ENCODE measurements at regions not wholly inside any gene's neighbourhood (a gene's known extent, or its start where the extent isn't known, plus 50 kb on each side); places are given as distances from the start of the nearest gene placed in this dataset.

DNA sequence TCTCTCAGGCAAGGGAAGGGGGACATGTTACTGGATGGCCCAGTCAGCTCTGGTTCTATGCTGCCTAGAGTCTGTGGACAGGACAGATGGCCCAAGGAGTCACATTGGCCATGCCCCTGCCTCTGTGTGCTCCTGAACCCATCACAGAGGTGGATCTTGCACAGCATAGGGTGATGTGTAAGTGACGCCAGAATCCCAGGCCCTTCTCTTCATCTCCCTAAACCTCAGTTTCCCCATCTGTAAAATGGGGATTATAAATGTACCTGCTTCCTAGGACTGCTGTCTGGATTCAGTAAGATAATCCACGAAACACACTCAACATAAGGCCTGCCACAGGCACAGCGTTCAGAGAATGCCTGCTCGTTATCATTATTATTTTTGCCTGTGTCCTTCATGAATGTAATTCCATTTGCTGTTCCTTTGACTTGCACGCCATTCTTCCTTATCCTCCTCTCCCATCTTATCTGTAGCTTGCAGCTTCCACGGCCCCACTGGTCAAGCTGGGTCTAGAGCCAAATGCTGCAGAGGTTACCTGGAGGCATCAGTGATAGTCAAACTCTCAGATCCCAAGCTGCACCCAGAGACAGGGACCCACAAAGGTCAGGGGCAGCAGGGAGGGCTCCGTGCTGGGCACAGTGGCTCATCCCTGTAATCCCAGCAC, 207.0 kb downstream of the MN1 start:
- Histone ChIP-seq H3K27me3 (replicated peaks in 1 of 4; ENCODE audit: control extremely low read depth in 1 of 4, control insufficient read depth in 3 of 4, insufficient read depth in 4 of 4, low read length in 3 of 4) (no peaks in the 10 kb centered on the region), H3K9me3 (ENCODE audit: control extremely low read depth in 1 of 3, control insufficient read depth in 2 of 3, insufficient read depth in 1 of 3, low read length in 2 of 3) (no peaks in the 10 kb centered on the region), H3K36me3 (replicated peaks in 1 of 2; ENCODE audit: control extremely low read depth in 1 of 2, control insufficient read depth in 1 of 2, extremely low read depth in 1 of 2, insufficient read depth in 2 of 2, low read length in 1 of 2) (no peaks in the 10 kb centered on the region), H3K4me2 (replicated peaks; ENCODE audit: low read depth, low read length, poor library complexity, severe bottlenecking) (no peak overlapping the region), H3K9ac (ENCODE audit: low read length) (no peak overlapping the region), H4K20me1 (ENCODE audit: control insufficient read depth, insufficient read depth, low read length, poor library complexity, severe bottlenecking) (no peaks in the 10 kb centered on the region), H3K79me2 (ENCODE audit: control insufficient read depth, insufficient read depth, low read length) (no peaks in the 10 kb centered on the region), H3K4me1 (ENCODE audit: control insufficient read depth in 2 of 2, insufficient read depth in 2 of 2, low read length in 2 of 2) (no peaks in the 10 kb centered on the region), H3K4me3 (ENCODE audit: control extremely low read depth in 1 of 5, extremely low read depth in 1 of 5, insufficient read depth in 1 of 5, low read depth in 2 of 5, low read length in 4 of 5) (no peak overlapping the region), H2AFZ (ENCODE audit: insufficient read depth, low read depth, low read length, poor library complexity, severe bottlenecking) (no peak overlapping the region), H3K27ac (ENCODE audit: low read length in 2 of 2) (no peak overlapping the region)
- ChIA-PET CTCF (no interaction called here), POLR2A (no interaction called here)
- Mint-ChIP-seq H3K27me3 (no peaks in the 10 kb centered on the region), H3K9me3 (ENCODE audit: insufficient read depth) (no peaks in the 10 kb centered on the region), H3K4me1 (no peaks in the 10 kb centered on the region), H3K27ac (no peak overlapping the region), H3K4me3 (no peak overlapping the region)
- intact Hi-C loops (cut with micrococcal nuclease), result no loop called here
- no peak for TF ChIP-seq EZH2 (IDR thresholded peaks at IDR 0.05; ENCODE audit: borderline replicate concordance, insufficient read depth, low read depth, low read length, poor library complexity, severe bottlenecking)
- TF ChIP-seq, protein P1, sequence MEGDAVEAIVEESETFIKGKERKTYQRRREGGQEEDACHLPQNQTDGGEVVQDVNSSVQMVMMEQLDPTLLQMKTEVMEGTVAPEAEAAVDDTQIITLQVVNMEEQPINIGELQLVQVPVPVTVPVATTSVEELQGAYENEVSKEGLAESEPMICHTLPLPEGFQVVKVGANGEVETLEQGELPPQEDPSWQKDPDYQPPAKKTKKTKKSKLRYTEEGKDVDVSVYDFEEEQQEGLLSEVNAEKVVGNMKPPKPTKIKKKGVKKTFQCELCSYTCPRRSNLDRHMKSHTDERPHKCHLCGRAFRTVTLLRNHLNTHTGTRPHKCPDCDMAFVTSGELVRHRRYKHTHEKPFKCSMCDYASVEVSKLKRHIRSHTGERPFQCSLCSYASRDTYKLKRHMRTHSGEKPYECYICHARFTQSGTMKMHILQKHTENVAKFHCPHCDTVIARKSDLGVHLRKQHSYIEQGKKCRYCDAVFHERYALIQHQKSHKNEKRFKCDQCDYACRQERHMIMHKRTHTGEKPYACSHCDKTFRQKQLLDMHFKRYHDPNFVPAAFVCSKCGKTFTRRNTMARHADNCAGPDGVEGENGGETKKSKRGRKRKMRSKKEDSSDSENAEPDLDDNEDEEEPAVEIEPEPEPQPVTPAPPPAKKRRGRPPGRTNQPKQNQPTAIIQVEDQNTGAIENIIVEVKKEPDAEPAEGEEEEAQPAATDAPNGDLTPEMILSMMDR (IDR thresholded peaks at IDR 0.05), result no peak
- WGBS (ENCODE audit: insufficient coverage), result 90% methylated on average over 6 of the region's 7 CpGs
- ATAC-seq (ENCODE audit: low read depth) (no peak), DNase-seq (no peak)

DNA sequence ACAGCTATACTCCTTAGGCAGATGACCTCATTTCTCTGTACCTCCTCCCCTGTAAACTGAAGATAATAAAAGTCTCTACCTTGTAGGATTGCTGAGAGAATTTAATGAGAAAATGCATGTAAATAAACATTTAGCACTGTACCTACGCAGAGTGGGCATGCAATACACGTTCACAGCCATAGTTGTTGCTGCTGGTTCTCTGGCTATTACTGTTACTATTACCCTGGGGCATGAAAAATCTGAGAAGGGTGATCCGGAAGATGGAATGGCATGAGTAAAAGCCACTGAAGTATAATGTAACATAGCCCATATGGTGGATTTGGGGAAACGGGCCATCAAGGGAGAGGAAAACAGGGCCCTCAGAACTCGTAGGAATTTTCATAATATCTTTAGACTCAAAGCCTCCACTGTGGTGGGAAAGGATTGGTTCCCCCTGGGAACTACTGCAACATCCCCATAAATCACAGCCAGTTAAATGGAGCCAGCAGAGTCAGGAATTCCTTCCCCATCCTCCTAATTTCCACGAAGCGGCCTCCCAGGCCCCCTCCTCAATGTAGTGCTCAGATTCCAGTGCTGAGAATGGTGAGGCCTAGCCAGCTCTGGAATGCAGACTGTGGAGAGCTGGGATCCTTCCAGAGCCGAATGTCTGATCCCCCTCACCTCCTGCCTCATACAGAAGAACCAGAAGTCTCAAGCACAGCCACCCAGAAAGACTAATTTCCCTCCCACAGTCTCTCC, 205.3 kb downstream of the MN1 start:
- H3K9ac ChIP-seq (ENCODE audit: low read length), result no peak overlapping the region

More for the DNA sequence above, 205.3 kb downstream of the MN1 start:
- ChIA-PET CTCF (interaction anchor here (0.6 kb wide), 1 partner anchor 65 kb away, joined by 3 read pairs; no protein-coding TSS in a partner anchor), POLR2A (no interaction called here)
- TF ChIP-seq EZH2 (IDR thresholded peaks at IDR 0.05; ENCODE audit: borderline replicate concordance, insufficient read depth, low read depth, low read length, poor library complexity, severe bottlenecking), result no peak
- TF ChIP-seq, protein P1 (IDR thresholded peaks at IDR 0.05), result no peak
- H3K36me3 ChIP-seq (replicated peaks in 1 of 2; ENCODE audit: control extremely low read depth in 1 of 2, control insufficient read depth in 1 of 2, extremely low read depth in 1 of 2, insufficient read depth in 2 of 2, low read length in 1 of 2), result no peaks in the 10 kb centered on the region
- H3K27ac ChIP-seq (ENCODE audit: low read length in 2 of 2), result no peak overlapping the region
- H4K20me1 ChIP-seq (ENCODE audit: control insufficient read depth, insufficient read depth, low read length, poor library complexity, severe bottlenecking), result no peaks in the 10 kb centered on the region
- H3K27me3 Mint-ChIP-seq, result no peaks in the 10 kb centered on the region
- no peak overlapping the region for H3K4me3 Mint-ChIP-seq
- H3K27ac Mint-ChIP-seq, result no peak overlapping the region
- no peak for ATAC-seq (ENCODE audit: low read depth)
- 87% methylated on average over 1 of the region's 8 CpGs for WGBS (ENCODE audit: insufficient coverage)
- no peak overlapping the region for H2AFZ ChIP-seq (ENCODE audit: insufficient read depth, low read depth, low read length, poor library complexity, severe bottlenecking)
- intact Hi-C loops (cut with micrococcal nuclease), result no loop called here
- H3K4me1 Mint-ChIP-seq, result no peaks in the 10 kb centered on the region
- DNase-seq, result no peak
- no peaks in the 10 kb centered on the region for H3K79me2 ChIP-seq (ENCODE audit: control insufficient read depth, insufficient read depth, low read length)
- H3K4me1 ChIP-seq (ENCODE audit: control insufficient read depth in 2 of 2, insufficient read depth in 2 of 2, low read length in 2 of 2), result no peaks in the 10 kb centered on the region
- no peaks in the 10 kb centered on the region for H3K9me3 ChIP-seq (ENCODE audit: control extremely low read depth in 1 of 3, control insufficient read depth in 2 of 3, insufficient read depth in 1 of 3, low read length in 2 of 3)
- H3K4me2 ChIP-seq (replicated peaks; ENCODE audit: low read depth, low read length, poor library complexity, severe bottlenecking), result no peak overlapping the region
- no peak overlapping the region for H3K4me3 ChIP-seq (ENCODE audit: control extremely low read depth in 1 of 5, extremely low read depth in 1 of 5, insufficient read depth in 1 of 5, low read depth in 2 of 5, low read length in 4 of 5)
- no peaks in the 10 kb centered on the region for H3K9me3 Mint-ChIP-seq (ENCODE audit: insufficient read depth)
- H3K27me3 ChIP-seq (replicated peaks in 1 of 4; ENCODE audit: control extremely low read depth in 1 of 4, control insufficient read depth in 3 of 4, insufficient read depth in 4 of 4, low read length in 3 of 4), result no peaks in the 10 kb centered on the region
